ENCODE measurements at regions not wholly inside any gene's neighbourhood (a gene's known extent, or its start where the extent isn't known, plus 50 kb on each side); places are given as distances from the start of the nearest gene placed in this dataset.
"Not testable (repeated sequence)": the region's sequence is repeated elsewhere in the genome, so short reads cannot be mapped to it uniquely, and the experiment has no call there.

- no peak for DNase-seq (ENCODE audit: low read depth)
Measured at GRCh38 chr14:51444353-51445000, 204.4 kb downstream of the TMX1 start.

GRCh38 chr14:51445001-51445390, 204.9 kb downstream of the TMX1 start:
- no peak for DNase-seq (ENCODE audit: low read depth)

GRCh38 chr14:51446771-51447170, 204.9 kb upstream of the FRMD6 start:
- no peak for DNase-seq (ENCODE audit: low read depth)

- no peak for DNase-seq (ENCODE audit: low read depth)
Measured at GRCh38 chr14:51447411-51447810, 204.3 kb upstream of the FRMD6 start.

DNA sequence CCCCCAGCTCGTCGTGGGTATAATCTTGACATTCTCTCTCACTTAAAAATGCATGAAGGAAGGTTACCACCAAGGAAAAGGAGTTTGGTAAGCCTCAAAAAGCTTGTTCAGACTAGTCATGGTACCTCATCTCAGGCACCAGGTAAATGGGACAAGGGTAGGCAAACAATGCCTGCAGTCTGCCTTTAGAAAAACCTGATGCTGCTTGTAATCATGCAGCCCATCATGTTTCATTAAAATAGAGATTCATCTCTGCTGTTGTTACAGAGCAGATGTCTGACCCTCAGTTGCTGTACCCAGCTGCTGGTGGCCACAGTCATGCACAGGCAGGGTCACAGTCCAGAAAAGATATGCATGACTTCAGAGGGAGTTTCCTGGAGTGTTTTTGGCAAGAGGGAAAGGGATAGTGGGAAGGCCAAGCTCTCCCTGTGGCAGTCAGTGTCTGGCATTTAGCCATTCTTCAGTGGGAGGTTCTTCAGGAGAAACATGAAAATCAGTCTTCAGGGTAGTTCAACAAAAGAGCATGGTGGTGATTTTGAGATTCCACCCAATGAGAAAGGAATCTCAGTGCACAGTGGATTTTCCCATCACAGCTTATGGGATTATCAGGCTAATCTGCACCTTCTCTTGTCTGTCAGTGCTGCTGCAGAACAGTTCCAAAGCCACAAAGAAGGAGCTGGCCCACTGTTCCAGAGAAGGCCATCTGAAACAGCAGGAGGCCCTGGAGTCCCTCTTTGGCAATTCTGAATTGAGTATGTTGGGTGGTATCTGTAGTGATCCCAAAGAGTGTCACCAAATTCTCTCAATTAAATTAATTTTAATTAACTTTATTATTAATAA, 202.7 kb upstream of the FRMD6 start:
- DNase-seq (ENCODE audit: low read depth), result no peak

DNA sequence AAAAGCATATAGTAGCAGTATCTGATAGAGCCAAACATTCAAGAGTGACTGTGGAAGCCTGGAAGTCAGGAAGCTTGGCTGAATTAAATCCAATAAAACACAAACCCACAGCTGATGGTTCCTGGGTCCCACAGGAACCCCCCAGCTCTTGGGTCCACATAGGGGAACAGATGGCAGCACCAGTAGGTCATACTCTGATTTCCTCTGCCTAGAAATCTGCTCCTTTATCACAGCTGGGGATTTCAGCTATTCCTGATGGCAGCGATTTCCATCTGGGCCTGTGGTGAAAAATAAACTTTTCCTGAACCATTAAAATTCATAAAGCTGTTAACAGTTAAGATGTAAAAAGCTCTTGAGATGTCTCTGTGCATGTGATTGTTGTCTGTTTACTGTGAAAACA, 202.0 kb upstream of the FRMD6 start:
- no peak for DNase-seq (ENCODE audit: low read depth)

DNA sequence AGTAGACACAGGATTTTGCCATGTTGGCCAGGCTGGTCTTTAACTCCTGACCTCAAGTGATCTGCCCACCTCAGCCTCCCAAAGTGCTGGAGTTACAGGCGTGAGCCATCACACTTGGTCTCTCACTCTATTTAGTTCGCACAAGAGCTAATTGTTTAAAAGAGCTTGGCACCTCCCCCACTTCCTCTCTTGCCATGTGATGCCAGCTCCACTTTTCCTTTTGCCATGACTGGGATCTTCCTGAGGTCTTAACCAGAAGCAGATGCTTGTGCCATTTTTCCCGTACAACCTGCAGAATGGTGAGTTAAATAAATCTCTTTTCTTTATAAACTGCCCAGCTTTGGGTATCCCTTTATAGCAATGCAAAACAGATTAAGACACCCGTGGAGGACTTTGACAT, 200.1 kb upstream of the FRMD6 start:
- DNase-seq (ENCODE audit: low read depth), result no peak

GRCh38 chr14:51453869-51454268, 197.8 kb upstream of the FRMD6 start:
- DNase-seq (ENCODE audit: low read depth), result no peak

GRCh38 chr14:51454351-51454750, 197.4 kb upstream of the FRMD6 start:
- no peak for DNase-seq (ENCODE audit: low read depth)

DNA sequence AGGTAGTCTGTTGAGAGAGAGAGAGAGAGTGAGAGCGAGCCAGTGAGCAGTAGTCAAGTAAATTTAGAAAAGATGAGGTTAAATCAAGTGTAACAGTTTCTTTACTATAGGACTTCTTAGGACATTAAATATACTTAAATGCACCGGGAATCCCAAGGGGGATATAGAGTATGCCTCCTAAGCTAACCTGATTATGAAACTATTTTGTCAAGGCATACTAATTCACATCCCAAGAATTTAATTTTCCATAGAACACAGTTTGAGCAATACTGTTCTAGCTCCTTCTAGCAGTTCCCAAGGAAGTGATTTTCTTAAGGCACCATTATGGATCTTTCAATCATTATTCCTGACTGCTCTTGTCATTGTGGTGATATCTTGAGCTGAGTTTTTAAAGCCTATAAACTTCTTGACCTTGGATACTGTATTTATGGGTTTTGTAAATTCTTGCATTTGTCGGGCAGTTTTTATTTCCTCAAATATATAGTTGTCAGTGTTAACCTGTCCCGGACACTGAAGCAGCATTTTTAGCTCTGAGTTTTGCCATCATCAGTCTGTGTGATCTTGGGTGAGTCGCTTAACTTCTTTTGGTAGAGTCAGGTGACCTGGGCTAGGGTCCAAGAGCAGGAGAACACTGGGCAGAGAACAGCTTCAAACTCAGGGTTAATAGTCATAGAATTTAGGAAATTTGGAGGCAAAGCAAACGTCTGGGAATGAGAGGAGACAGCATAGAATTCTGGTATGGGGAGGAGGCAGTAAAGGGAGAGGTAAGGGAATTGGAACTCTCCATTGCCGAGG, 196.5 kb upstream of the FRMD6 start:
- DNase-seq (ENCODE audit: low read depth), result no peak

DNA sequence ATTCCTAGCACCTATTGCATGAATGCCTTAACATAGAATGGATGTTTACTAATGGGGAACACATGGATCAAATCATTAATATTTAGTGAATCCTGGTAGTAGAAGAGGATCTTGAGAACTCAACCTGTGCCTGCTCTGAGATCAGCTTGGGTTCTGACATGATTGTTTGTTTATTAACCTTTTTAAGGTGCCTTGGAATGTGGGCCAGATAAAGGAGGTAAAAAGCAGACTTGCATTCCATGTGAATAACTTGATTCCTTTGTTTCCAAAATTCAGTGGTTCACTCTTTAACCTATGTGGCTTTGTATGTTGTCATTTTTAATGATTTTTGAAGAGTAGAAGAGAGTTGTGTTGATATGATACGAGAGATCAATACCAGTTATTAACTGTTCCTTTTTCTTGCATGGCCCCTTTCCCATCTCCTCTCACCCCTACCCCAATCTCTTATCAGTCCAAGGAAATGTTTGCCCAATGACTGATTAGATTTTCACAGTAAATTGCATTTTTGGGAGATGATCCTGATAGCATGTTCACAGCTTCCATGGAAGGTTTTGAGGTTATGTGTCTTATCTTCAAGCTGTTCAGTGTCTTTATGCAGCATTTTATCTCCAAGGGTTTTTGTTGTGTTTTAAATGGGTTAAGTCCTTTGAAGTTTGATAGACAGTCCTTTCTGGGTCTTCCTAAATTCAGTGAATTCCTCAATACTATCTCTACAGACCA, 193.7 kb upstream of the FRMD6 start:
- no peak for DNase-seq (ENCODE audit: low read depth)

- DNase-seq (ENCODE audit: low read depth), result no peak
Measured at GRCh38 chr14:51458563-51458955, 193.2 kb upstream of the FRMD6 start.

DNA sequence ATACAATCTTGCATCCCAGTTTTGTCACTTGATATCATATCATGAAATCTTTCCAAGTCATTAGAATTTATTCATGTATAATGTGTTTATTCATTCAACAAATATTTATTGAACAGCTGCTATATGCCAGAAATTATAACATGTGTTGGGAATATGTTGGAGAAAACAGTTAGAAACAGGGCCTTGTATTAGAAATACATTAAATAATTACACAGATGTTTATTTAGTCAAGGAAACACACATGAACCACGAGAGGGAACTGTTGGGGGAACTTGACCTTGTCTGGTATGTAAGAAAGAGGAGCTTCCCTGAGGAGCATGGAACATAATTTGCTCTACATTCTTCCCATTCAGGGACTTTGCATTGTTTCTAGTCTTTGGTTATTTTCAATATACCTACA, 191.7 kb upstream of the FRMD6 start:
- no peak for DNase-seq (ENCODE audit: low read depth)

DNA sequence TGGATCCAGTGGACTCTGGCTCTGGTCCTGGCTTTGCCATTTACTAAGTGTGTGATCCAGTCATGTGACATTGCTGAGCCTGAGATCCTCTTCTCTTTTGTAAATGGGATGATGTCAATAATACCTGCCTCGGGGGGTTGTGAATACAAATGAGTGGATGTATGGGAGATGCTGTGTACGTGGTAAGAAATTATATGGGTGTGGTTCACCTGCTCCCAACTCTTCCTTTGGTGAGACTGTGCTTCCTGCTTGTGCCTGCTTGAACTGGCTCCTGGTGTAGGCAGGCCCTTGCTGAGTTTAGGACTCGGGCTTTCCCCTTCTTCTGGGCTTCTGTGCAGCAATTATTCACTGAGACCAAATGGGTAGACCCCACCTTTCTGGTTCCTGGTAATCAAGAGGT, 189.5 kb upstream of the FRMD6 start:
- no peak for DNase-seq (ENCODE audit: low read depth)

GRCh38 chr14:51462706-51463105, 189.0 kb upstream of the FRMD6 start:
- DNase-seq (ENCODE audit: low read depth), result no peak

GRCh38 chr14:51463461-51463860, 188.2 kb upstream of the FRMD6 start:
- no peak for DNase-seq (ENCODE audit: low read depth)

DNA sequence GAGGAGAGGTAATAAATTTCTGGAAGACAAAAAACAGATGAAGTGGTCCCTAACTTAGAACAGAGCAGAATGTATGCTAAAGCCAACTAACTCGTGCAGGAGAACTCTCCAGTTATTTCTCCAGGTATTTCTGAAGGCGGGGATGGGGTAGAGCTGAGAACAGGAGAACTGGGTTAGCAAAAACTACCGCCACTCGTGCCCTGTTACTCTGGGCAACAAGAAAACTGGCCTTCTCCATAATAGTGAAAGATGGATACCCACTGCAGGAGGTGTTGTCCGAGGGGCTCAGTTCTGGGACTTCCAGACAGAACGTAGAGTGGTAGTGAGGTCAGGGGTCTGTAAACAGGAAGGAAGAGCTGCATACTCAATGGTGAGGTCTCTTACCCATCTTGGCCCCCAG, 187.3 kb upstream of the FRMD6 start:
- DNase-seq (ENCODE audit: low read depth), result no peak

GRCh38 chr14:51465486-51465885, 186.2 kb upstream of the FRMD6 start:
- no peak for DNase-seq (ENCODE audit: low read depth)

DNA sequence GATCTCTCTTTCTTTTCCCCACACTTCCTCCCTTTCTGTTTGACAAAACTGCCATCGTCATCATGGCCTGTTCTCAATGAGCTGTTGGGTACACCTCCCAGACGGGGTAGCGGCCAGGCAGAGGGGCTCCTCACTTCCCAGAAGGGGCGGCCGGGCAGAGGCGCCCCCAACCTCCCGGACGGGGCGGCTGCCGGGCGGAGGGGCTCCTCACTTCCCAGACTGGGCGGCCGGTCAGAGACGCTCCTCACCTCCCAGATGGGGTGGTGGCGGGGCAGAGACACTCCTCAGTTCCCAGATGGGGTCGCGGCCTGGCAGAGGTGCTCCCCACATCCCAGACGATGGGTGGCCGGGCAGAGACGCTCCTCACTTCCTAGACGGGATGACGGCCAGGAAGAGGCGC, 184.3 kb upstream of the FRMD6 start:
- DNase-seq (ENCODE audit: low read depth), result not testable (repeated sequence)

- no peak for DNase-seq (ENCODE audit: low read depth)
Measured at GRCh38 chr14:51468523-51468922, 183.2 kb upstream of the FRMD6 start.

- no peak for DNase-seq (ENCODE audit: low read depth)
Measured at GRCh38 chr14:51472881-51473280, 178.8 kb upstream of the FRMD6 start.

GRCh38 chr14:51473351-51473750, 178.4 kb upstream of the FRMD6 start:
- DNase-seq (ENCODE audit: low read depth), result no peak

Measured in T-helper 22 cell (primary cell).